PFSK-1 (cell line): ENCODE measurements at regions not wholly inside any gene's neighbourhood (a gene's known extent, or its start where the extent isn't known, plus 50 kb on each side); places are given as distances from the start of the nearest gene placed in this dataset.

Source experiments
- FOXP2 ChIP-seq: optimal IDR thresholded peaks from 2 replicates; pipeline ENCODE3; 2011; ENCODE audit warnings: borderline replicate concordance, control low read depth, inconsistent platforms; ENCODE audit not compliant: insufficient read depth; ENCODE audit errors: extremely low read length, extremely low read depth
- POLR2AphosphoS5 ChIP-seq: IDR thresholded peaks from 2 replicates; pipeline ENCODE4 v1.6.1; 2012; ENCODE audit warnings: low read depth, mild to moderate bottlenecking, control low read depth, low read length, moderate library complexity
- SIN3A ChIP-seq: IDR thresholded peaks from 2 replicates; pipeline ENCODE4 v1.6.1; 2012; ENCODE audit warnings: mild to moderate bottlenecking, low read length, moderate library complexity, borderline replicate concordance; ENCODE audit not compliant: insufficient read depth
- TAF1 ChIP-seq: IDR thresholded peaks from 2 replicates; pipeline ENCODE4 v1.6.1; 2012; ENCODE audit warnings: low read length, control low read depth, borderline replicate concordance; ENCODE audit not compliant: insufficient read depth
- TF ChIP-seq, protein P1 (sequence below), 2 experiments: IDR thresholded peaks; 2 replicates each; pipeline versions ENCODE4 v1.6.1 to v1.8.0; 2011 to 2012; ENCODE audit warnings: low read depth in 2 of 2, low read length in 2 of 2, control low read depth in 1 of 2, inconsistent platforms in 1 of 2, mild to moderate bottlenecking in 1 of 2, moderate library complexity in 1 of 2; ENCODE audit not compliant: insufficient read depth in 1 of 2

DNA sequence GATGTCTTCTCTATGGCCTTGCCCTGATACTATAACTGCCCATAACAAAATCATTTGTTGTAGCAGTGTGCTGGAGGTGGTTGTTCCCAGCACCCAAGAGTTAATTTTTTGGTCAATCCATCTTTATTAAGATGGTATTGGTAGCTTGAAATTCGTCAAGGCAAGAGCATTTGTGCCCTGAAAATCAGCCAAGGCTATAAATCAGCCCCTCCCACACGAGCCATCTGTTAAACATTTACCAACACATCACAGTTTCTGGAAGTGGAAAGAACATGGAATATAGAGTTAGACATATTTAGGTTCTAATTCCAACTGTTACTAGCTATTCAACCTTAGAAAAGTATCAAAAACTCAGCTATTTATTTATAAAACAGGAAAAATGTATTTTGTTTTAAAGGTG lies 888.4 kb upstream of the GJE1 start:
- TF ChIP-seq SIN3A: no peak
- no peak for TF ChIP-seq TAF1
- TF ChIP-seq POLR2AphosphoS5: no peak

- TF ChIP-seq FOXP2 (no peak), POLR2AphosphoS5 (no peak), SIN3A (no peak)
- TF ChIP-seq, protein P1, sequence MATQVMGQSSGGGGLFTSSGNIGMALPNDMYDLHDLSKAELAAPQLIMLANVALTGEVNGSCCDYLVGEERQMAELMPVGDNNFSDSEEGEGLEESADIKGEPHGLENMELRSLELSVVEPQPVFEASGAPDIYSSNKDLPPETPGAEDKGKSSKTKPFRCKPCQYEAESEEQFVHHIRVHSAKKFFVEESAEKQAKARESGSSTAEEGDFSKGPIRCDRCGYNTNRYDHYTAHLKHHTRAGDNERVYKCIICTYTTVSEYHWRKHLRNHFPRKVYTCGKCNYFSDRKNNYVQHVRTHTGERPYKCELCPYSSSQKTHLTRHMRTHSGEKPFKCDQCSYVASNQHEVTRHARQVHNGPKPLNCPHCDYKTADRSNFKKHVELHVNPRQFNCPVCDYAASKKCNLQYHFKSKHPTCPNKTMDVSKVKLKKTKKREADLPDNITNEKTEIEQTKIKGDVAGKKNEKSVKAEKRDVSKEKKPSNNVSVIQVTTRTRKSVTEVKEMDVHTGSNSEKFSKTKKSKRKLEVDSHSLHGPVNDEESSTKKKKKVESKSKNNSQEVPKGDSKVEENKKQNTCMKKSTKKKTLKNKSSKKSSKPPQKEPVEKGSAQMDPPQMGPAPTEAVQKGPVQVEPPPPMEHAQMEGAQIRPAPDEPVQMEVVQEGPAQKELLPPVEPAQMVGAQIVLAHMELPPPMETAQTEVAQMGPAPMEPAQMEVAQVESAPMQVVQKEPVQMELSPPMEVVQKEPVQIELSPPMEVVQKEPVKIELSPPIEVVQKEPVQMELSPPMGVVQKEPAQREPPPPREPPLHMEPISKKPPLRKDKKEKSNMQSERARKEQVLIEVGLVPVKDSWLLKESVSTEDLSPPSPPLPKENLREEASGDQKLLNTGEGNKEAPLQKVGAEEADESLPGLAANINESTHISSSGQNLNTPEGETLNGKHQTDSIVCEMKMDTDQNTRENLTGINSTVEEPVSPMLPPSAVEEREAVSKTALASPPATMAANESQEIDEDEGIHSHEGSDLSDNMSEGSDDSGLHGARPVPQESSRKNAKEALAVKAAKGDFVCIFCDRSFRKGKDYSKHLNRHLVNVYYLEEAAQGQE (IDR thresholded peaks at IDR 0.05; ENCODE audit: insufficient read depth in 1 of 2, low read depth in 2 of 2, low read length in 2 of 2): no peak
Measured at GRCh38 chr6:141242957-141243356, 889.8 kb upstream of the GJE1 start.

DNA sequence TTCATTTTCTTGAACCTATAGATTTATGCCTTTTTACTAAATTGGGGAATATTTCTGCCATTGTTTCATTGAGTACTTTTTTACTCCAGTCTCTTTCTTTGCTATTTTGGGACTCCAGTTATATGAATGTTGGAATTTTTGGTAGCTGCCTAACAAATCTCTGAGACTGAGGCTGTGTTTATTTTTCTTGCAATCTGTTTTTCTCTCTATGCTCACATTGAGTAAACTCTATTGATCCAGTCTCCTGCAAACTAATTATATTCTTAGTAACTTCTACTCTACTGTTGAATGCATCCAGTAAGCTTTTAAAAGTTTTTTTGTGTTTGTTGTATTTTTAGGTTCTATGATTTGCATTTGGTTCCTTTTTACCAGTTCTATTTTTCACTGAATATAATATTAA lies 903.4 kb upstream of the GJE1 start:
- TF ChIP-seq TAF1 (no peak), SIN3A (no peak), POLR2AphosphoS5 (no peak)

DNA sequence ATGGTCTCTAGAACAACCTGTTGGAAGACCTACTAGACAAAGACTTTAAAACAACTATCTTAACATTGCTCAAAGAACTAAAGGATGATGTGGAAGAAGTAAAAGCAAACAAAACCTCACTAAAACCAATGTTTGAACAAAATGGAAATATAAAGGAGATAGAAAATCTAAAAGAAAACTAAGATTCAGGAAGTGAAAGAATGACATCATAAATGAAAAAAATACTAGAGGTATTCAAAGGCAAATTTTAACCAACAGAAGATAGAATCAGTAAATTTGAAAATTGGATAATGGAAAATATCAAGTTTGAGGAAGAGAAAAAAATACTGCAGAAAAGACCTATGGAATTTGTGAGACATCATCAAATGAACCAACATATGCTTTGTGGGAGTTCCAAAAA lies 914.1 kb upstream of the GJE1 start:
- no peak for TF ChIP-seq FOXP2
- TF ChIP-seq POLR2AphosphoS5: no peak
- no peak for TF ChIP-seq SIN3A
- TF ChIP-seq, protein P1 (IDR thresholded peaks at IDR 0.05; ENCODE audit: insufficient read depth in 1 of 2, low read depth in 2 of 2, low read length in 2 of 2): no peak
- TF ChIP-seq TAF1: no peak

DNA sequence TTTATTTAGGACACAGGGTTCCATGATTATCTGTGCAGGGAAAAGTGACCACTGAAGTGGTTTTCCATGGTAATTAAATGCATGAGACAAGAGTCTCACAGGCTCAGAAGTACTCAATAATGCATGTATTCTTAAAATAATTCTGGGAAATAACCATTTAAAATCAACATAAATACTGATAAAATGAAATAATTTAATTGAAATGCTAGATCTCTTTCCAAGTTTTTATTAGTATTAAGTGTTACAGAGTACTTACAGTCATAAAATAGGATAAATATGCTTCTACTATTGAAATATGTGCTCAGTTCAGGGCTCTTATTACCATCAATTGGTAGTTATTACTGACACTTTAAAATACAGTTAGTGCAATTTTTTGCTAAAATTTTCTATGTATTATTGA lies 916.0 kb upstream of the GJE1 start:
- TF ChIP-seq, protein P1 (IDR thresholded peaks at IDR 0.05; ENCODE audit: insufficient read depth in 1 of 2, low read depth in 2 of 2, low read length in 2 of 2): no peak

- TF ChIP-seq FOXP2: no peak
- no peak for TF ChIP-seq TAF1
- TF ChIP-seq, protein P1 (IDR thresholded peaks at IDR 0.05; ENCODE audit: insufficient read depth in 1 of 2, low read depth in 2 of 2, low read length in 2 of 2): no peak
- TF ChIP-seq SIN3A: no peak
- no peak for TF ChIP-seq POLR2AphosphoS5
Measured at GRCh38 chr6:141212296-141212695, 920.4 kb upstream of the GJE1 start.
